H54 (cell line): ENCODE measurements at regions not wholly inside any gene's neighbourhood (a gene's known extent, or its start where the extent isn't known, plus 50 kb on each side); places are given as distances from the start of the nearest gene placed in this dataset.

Experiments
- DNase-seq: peaks from one replicate; pipeline ENCODE4 v3.0.0; 2011; ENCODE audit warnings: low spot score, mixed read lengths; ENCODE audit not compliant: insufficient read length
- FAIRE-seq: peaks from 3 replicates; lab custom pipeline; 2011; peaks lifted over from hg19 to GRCh38; lab: Jason Lieb, UNC
- POLR2A ChIP-seq: IDR thresholded peaks from 2 replicates; pipeline ENCODE4 v1.6.1; 2011; ENCODE audit warnings: low read depth, mild to moderate bottlenecking, low read length

DNA sequence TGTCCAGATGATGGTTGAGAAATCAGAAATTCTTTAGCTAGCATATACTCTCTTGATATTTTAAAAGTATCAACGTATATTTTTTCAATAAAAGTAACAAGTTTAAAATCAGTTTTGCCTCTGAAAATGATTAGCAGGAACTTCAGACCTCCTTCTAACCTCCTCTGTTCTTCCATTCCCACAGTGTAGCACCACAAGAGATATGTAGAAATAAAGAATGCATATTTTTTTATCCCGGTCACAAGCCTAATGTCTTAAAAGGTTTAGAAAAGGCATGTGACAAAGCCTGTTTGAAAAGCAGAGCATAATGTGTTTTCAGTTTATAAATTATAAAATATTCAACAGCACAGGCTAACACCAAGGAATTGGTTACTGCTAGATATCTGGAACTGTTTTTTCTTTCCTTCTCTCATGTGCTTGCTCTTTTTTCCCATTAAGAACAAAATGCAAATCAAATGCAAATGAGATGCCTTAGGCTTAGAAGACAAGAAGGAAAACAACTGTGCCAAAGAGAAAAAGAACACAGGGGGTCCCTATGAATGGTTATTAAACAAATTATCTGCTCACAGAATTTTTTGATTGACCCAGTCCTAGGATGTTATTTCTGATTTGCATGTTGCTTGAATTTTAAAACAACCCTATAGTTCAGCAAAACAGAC, 351.7 kb upstream of the FAM241A start:
- no peak for TF ChIP-seq POLR2A
- no peak for FAIRE-seq
- DNase-seq, result no peak

DNA sequence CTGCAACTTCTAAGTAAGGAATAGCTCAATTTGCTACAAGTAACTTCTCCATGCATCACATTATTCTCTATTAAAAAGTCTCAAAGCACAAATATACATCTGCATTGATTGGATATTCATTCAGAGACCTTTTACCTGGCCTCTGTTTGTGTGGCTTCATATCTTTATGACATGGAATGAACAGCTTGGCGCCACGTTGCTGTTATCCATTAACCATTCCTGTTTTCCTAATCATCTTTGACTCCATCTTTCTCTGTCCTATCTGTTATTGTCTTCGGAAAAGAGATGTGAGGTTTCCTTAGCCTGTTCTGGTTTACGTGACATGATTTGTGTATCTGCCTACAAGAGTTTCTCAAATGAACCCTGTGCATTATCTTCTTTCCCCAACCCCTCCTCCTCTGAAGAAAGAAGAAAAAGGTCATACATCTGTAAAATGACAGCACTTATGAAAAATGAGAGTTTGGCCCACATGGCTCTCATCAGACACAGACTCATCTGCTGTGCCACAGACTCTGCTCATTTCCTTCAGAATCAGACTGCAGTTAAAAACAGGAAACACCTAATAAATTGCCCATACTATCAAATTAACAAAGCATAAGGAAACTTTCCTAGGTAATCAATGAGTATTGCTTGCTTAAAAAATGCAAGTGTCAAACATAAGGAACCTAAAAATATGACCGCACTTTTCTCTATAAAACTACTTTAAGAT, 347.6 kb upstream of the FAM241A start:
- TF ChIP-seq POLR2A, result no peak
- FAIRE-seq (no peak), DNase-seq (no peak)

DNA sequence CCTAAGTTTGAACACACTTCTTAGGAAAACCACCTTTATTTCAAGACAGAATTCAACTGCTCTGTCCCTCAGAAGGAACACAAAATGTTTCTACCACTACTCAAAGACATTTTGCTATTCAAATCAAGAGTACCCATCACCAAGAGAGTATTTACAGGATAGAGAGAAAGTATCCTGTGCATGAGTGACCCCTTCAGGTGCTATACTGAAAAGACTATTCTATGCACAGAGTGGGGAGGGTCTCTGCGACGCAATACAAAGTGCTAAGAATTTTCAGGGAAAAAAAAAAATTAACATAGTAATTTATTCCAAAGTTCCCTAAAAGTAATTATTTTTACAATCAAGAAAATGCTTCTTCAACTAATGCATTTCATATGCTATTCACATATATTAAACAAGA, 346.4 kb upstream of the FAM241A start:
- DNase-seq, result no peak
- no peak for FAIRE-seq
- no peak for TF ChIP-seq POLR2A

DNA sequence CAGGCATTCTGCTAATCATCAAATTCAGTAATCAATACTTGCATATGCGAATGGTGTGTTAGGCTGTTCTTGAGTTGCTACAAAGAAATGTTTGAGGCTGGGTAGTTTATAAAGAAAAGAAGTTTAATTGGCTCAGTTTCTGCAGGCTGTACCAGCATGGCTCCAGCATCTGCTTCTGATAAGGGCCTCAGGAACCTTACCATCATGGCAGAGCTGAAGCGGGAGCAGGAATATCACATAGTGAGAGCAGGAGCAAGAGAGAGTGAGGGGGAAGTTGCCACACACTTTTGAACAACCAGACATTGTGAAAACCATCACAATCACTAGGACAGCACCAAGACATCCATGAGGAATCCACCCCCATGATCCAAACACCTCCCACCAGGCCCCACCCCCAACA, 344.7 kb upstream of the FAM241A start:
- no peak for FAIRE-seq
- no peak for TF ChIP-seq POLR2A
- DNase-seq, result no peak

DNA sequence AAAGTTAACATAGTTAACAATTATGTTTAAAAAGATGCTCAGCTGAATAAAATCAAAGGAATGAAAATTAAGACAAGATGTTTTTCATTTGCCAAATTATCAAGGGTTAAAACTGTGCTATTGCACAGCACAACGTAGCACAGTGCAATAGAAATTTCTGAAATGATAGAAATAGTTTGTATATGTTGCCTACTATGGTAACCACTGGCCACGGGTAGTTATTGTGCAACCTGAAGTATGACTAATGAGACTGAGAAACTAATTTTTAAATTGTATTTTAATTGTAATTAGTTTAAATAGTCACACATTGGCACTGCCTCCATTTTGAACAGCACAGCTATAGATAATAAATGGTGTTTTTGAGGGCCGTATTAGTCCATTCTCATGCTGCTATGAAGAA, 343.1 kb upstream of the FAM241A start:
- DNase-seq (no peak), FAIRE-seq (no peak)
- TF ChIP-seq POLR2A, result no peak

DNA sequence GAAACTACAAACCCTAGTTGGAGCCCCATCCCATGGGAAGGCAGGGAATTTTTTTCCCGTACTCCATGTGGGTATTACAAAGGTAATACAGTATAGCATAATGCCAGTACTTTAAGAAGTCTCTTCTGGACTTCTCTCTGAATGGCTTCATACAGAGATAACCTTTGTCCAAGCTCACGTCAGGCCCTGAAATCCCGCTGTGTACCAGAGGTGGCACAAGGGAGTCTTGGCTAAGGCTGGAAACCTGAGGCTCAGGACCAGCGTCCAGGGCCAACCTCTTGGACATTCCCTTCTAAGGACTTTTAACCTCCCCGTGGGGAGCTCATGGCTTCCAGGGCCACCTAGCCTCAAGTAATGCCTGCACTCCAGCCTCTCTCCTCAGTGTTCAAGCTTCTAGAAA, 338.9 kb upstream of the FAM241A start:
- no peak for FAIRE-seq

DNA sequence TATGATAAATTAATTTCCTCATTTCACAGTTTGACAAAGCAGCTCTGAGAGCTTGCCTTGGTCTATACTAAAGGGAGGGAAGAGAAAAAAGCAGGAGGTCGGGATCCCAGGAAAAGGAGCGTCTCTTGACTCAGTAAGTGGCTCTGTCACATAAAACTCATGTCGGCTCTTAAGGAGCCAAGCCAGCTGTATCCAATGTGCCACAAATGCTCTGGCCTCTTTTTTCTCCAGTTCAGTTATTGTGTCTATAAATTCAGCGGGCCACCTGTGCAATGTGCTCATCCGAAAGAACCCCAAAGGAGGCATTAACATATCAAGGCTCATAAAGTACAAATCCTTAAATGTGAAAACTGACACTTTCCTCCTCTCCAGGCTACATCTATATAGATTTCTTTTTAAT, 337.7 kb upstream of the FAM241A start:
- TF ChIP-seq POLR2A, result no peak
- FAIRE-seq (no peak), DNase-seq (no peak)

More for the DNA sequence above, 338.9 kb upstream of the FAM241A start:
- no peak for DNase-seq
- TF ChIP-seq POLR2A, result no peak

DNA sequence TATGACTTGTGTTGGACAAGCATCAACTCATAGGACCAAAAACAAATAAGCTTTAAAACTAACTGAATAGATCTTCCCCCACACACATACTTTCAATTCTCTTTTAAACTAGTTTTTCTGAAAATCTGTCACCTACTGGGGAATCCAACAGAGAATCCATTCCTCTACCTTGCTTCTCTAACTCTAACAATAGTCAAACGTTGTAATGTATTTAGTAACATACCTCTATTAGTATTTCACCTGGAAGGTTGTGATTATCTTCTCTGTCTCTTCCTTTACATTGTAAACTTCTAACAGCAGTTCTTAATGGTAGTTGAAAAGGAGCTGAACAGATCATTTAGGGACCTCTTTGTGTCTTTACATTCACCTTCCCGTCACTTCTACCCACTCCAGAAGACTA, 337.1 kb upstream of the FAM241A start:
- no peak for TF ChIP-seq POLR2A
- DNase-seq (no peak), FAIRE-seq (no peak)

DNA sequence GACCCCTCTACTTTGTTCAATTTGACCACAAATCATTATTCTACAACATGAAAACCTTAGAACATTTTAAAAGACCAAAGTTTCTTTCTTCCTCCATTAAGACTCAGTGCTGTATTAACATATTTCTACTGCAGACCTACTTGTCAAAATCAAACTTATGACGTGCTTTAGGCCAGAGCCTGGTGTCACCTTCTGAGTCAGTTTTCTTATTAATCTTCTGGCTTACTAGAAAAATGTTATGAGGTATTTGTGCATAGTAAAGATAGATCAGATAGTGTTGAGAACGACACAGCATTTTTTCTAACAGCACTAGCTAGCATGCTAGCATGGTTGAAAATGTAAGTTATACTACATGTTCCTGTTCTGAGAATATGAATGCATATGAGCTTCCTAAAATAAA, 333.6 kb upstream of the FAM241A start:
- no peak for TF ChIP-seq POLR2A
- FAIRE-seq (no peak), DNase-seq (no peak)

DNA sequence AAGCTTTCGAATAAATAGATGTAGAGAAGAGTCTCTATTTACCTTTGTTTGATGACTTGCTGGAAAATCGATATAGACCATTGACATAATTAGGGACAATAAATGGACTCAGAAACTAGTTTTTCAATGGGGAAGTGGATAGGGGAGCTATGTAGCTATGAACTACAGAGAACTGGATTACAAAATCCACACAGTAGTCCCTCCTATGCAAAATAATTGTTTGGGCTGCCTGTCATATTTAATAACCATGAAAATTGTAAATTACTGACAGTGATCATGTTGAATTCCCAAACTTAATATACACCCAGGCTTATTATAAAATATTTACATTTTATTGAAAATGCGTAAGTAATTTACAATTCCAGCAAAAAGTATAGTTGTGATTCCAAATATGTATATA, 333.1 kb upstream of the FAM241A start:
- DNase-seq (no peak), FAIRE-seq (no peak)
- TF ChIP-seq POLR2A, result no peak

DNA sequence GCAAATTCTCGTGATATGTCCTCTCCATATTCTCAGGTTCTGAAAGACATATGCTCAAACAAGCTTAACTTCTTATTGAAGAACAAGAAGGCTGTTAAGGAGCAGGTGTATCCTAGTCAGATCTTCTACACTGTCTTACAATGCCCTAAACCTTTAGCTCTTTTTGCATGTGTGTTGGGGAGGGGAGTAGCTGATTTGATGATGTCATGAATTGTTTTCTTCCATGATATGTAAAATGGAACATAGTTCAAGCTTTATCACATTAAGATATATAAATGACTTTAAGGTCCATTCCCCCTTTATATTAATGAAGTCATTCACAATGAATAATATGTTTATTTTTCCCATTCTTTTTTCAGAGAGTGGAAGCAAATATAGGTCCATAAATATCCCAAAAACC, 332.5 kb upstream of the FAM241A start:
- no peak for FAIRE-seq
- DNase-seq, result no peak
- TF ChIP-seq POLR2A, result no peak

DNA sequence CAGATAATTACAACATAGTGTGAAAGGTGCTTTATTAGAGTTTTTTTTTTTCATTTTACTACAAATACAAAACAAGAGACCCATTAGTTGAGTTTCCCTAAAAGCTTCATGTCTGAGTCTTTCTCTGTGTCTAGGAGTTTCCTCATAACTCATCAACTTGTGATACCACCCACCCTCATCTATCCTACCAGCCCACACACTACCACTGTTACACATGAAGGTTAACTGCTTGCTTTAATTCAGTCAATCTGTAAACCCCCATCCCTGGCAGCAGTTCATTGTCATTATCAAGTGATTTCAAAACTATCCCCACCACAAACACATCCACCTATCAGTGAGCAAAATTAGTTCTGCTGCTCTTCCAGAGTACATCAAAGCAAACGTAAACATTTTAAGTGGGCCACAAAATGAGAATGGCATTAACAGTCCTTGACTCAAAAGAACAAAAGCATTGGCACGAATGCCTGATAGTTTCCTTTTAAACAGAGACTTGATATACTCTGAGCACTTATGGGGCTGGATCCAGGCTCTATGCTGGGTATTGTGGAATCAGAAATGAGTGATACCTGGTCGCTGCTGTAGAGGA, 331.6 kb upstream of the FAM241A start:
- FAIRE-seq (no peak), DNase-seq (no peak)
- no peak for TF ChIP-seq POLR2A

DNA sequence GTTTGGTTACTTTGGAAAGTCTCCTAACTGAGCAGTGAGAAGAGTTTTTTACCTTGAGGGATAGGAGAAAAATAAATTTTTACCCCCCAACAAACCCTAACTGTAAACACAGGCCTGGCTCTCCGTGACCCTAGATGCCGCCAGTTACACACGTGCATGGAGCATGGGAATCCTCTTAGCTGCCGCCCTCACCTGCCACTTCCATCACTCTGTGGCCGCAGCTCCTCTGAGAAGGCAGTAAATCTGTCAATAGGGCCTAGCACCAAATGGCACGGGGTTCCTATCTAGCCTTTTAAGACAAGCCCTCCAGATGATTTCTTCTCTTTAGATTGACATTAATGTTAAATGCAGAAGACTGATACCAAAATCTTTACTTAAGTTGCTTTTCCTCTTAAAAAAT, 330.3 kb upstream of the FAM241A start:
- no peak for TF ChIP-seq POLR2A
- DNase-seq, result no peak
- no peak for FAIRE-seq

DNA sequence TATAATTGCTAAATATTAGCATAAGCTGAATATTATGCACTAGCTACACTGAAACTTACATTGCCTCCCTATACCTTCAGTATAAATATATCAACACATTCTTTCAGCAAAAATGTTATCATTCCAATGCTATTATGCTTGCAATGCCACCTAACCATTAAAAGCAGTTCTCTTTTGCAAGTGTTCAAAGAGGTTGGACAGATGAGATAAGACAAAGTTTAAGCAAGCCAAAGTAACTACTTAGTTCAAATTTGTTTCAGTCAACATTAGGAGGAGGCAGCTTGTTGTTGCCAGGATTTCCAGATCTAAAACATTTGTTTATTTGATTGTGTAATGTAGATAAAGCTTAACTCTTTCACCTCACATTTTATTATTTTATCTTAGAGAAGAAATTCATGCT, 323.9 kb upstream of the FAM241A start:
- FAIRE-seq, result no peak
- no peak for DNase-seq
- no peak for TF ChIP-seq POLR2A

DNA sequence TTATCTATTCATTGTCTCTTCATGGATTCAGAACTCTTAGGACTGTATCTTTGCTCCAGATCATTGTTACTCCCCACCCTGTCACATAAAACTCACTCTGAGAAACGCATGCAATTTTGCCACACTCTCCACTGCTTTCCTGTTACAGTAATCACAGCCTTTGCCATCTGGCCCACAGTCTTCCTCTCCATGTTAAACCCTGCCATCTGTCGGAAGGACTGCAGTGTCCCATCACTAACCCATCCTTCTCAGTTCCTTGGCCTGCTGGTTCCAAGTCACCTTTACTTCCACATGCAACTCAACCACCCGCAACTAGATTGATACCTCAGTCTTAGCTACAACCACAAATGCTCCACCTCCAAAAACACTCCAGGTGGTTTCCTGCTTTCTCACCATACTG, 308.7 kb upstream of the FAM241A start:
- FAIRE-seq (no peak), DNase-seq (no peak)
- no peak for TF ChIP-seq POLR2A
